ENCODE measurements at regions not wholly inside any gene's neighbourhood (a gene's known extent, or its start where the extent isn't known, plus 50 kb on each side); places are given as distances from the start of the nearest gene placed in this dataset.

DNA sequence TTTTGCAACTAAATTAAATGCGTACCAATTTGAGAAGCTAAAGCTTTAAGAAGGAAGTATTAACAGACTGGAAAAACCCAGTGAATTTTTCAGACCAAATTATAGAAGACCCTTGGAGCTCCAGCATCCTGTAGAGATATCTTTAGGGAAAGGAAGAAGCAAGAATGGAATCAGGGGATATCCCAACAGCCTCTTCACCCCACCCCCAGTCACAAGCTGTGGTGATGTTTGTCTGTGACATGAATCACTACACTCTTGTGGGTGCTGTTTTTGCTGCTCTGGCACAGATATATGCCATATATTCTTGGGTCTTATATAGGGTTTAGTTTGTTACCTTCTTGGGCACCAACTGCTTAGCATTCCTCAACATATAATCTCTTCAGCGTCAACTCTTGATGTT is 78.5 kb upstream of the BCL6 start:
- DNase-seq: no peak

DNA sequence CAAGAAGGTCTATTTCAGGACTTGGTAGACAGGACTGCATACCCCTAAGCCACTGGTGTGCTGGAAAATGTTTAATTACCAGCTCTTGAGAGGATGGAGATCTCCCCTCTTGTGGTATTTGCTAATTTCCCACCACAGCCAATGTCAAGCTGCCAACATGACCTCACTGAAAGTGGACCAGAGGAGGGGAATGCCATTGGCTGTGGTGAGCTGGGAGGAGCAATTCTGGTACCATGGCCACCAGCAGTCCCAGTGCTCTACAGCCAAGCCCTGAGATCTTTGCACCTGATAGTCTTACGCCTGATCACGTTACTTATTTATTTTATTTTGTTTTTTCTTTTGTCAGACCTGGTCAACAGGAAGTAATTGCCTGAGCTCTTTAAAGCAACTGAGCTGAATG is 82.5 kb upstream of the BCL6 start:
- no peak for DNase-seq

DNA sequence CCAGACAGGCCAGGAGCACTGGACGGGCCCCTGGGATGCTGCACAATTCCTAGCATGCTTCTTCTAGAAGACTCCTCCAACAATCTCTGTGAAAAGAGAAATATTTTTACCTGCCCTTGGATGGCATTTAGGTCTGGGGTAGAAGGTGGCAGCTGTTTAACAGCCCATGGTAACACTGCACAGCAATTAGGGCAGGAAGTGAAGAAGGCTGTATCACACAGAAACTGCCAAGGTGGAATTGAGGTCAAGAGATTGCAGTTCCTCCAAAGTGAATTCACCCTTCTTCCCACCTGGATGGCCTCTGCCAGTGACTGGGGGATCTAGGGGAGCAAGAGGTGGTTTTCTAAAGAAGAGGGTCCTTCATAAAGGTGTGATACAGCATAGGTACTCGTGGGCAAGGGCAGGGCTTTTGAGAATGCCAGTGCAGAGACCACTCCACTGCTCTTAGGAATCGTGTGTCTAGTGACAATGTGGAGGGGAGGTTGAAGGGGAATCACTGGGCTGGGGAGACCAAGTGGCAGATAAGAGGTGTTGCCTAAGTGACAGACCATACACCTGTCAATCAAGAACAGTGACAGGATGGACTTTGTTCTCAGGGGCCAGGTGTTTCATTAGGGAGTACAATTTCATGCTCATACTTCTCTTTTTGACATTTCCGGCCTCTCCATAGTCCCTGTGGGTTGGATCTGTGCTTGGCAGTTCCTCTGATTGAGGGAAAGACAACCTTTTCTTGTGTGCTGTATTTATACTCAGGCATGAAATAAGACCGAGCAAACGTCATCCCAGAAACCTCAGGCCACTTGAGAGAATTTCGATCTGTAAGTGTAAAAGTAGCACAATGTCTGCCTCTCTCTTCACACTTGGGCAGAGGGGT is 83.5 kb upstream of the BCL6 start:
- DNase-seq: no peak

DNA sequence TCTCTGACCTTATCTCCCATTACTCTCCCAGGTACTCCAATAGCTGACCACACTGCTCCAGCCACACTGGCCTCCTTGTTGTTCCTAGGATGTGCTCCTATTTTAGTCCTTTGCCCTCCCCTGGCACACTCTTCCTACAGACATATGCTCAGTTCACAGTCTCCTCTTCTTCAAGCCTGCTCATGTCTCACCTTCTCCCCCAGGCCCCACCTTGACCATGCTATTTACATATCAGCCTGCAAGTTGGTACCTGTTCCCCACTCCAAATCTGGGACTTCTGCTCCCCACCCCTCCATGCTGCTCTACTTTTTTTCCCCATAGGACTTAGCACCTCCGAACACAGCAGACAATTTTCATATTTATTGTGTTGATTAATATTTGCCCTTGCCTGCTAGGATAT is 84.9 kb upstream of the BCL6 start:
- no peak for DNase-seq

DNA sequence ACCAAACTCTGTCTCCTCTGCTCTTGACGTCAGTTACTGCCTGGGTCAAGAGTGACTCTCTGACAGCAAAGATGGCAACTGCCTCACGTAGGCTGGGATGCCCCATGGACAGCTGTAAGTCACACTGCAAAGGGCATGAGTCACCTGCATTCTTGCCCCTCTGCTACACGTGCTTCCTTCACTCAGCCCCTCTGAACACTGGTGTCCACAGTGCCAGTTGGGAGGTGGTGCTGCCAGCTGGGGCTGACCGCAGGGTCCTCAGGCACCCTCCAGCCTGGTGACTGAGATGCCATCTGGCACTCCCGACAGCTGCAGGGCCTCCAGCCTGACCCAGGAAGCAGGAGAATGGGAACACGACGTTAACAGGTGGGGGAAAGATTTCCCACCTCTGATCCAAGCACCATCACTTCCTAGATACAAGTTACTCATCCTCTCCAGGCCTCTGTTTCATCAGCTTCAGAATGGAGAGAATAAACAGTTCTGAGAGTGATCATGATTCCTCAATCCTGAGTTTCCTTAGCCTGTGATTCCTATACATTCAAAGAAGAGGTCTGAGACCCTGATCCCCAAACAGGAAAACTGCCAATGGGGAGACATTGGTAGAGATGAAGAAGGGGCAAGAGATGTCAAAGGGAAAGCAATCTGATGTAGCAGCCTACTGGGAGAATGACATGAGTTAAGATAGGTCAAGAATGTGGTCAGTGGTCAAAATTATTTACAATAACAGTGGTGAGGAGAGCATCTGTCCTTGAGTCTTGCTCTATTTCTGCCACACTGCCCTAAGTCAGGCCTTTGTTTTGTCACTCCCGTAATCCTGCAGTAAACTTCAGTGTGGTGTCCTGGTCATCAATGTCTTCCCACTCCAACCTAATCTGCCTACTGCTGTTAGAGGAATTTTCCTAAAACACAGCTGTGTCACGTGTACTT is 86.1 kb upstream of the BCL6 start:
- no peak for DNase-seq

DNA sequence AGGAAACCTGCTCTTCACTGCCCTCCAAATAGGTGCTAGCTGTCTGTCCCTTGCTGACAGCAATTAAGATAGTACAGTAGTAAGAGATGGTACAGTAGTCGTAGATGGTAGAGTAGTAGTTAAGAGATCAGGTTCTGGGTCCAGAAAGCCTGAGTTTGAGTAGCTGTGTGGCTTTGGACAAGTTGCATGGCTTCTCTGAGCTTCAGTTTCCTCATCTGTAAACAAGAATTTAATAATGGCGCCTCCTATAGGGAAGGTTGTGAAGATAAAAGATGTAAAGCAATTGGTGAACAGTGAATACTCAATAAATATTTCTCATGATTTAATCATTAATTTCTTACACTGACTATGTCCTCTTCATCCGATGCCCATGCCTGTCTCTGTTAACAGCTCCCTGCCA is 86.9 kb upstream of the BCL6 start:
- DNase-seq: no peak

DNA sequence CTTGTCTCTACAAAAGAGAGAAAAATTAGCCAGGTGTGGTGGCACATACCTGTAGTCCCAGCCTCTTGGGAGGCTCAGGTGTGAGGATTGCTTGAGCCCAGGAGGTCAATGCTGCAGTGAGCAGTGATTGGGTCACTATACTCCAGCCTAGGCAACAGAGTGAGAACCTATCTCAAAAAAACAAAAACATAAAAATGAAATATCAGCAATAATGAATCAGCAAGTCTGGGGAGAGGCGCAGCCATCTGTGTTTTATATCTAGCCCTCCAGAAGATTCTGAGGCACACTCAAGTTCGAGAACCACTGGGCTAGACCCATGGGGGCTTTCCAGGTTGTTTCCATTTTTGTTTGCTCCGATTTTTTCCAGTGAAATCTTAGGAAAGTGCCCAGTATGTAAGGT is 88.1 kb upstream of the BCL6 start:
- DNase-seq: no peak

DNA sequence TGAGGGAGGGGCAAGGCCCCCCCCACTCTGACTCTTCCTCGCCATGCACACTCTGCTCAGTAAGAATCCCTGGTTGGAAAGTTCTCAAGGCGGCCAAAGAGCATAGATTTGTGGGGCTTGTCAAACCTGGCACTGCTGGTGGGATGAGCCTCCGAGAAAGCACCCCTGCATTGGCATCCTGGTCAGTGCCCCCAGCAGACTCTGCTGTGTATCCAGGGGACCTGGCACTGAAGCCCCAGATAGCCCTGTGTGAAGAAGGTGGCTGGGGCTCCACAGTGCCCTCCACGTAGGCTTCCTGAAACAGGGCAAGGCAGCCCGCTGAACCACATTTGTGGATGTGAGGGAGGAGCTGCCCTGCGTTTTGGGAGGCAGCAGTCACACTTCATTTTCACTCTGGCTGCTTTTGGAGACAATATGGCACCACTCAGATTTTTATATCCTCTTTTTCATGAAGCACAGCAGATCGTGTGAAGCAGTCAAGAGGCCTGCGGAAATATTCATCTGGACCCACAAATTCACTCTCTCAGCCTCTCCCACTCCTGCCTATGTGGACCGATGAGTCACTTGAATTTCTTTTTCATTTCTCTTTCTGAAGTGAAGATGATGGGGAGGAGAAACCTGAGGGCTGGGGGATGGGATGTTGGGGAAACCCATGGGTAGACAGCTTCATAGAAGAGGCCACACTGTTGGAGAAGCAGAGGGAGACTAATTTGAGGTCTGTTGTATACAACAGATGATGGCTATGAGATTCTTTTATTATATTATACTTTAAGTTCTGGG is 88.7 kb upstream of the BCL6 start:
- DNase-seq: no peak

DNA sequence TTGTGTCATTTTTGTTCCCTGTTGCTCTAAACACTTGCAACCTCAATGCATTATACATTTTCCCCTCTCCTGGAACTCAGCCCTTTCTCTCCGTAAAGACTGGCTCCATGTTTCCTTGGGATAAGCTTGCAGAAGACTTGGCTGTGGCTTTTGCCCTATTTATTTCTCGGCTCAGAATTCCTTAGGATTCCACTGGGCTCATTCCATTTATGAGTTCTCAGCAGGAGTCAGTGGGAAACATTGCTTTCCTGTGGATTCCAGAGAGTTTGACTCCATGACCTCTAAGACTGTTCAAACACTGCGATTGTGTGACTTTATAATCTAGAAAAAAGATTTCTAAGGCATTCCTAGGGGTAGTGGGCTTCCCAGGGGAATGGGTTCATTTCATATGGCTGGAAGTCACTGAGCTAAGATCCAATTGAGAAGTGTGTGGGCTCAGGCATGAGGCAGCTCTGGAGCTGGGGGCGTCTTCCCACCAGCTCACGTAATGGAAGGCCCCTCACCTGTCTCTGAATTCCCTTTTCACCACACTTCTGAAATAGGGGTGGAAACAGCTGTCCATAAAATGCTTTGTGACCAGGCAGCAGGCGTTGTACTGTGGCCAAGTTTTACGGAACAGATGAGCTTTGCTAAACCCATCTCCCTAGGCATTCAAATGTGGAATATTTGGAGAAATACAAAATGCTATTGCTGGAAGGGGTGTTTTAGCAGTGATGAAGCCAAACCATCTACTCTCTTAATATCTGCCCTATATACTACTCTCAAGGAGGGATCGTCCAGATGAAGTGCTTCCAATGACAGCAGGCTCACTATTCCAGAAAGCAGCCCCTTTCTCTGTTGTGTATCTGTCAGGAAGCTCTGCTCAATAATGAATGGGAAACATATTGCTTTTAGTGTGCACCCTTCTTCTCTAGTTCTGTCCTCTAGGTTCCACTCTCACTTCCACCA is 91.8 kb upstream of the BCL6 start:
- no peak for DNase-seq

DNA sequence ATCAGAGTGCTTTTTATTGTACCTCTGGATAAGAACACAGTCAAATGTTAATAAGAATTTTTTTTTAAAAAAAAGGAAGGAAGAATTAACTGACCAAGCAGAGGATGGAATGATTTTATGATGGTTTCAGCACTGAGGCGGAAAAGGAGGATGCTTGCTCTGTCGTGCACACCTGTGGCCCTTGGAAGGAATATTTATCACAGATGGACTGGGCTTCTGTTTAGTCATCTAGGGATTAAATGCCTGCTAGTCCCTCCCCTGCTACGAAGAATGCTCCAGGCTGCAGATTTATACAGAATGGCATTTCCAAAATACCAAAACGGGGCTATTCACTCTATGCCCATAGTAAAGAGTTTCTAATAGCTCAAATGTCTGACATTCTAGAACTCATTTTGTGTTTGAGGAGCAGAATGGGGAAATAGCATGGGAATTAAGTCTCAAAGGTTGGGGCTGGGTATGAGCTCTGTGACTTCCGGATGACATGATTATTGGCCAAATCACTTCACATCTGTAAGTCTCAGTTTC is 92.8 kb upstream of the BCL6 start:
- no peak for DNase-seq

DNA sequence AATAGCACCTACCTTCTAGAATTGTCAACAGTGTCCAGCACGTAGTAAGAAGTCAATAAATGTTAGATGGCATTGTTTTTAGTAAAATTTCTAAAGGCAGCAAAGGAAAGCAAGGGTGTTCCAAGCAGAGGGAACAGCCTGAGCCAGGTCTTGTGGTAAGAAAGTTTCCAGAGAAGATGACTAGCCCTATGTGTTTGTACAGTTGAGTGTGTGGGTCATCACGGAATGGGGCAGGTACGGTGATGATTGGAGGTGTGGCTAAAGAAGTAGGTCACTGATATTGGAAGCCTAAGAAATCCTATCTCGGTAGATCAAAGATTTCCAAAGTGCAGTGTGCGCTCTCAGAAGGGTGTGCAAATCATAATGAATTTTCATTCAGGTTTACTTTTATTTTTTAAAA is 94.2 kb upstream of the BCL6 start:
- DNase-seq: no peak

DNA sequence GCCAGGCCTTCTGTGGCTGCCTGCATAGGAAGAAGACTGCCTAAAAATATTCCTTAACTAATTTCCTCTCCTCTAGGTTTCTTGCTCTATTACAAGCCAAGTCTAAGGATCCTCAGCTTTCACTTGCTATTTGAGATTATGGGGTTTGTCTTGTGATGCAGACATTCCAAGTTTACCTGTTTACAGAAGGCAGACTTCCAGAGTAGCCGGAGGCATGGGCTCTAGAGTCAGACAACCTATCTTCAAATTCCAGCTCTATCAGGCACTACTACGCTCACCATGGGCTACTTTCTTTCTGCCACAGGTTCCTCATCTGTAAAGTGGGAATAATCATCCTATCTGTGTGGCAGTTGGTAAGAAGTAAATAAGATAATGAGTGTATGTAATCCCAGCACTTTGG is 95.6 kb upstream of the BCL6 start:
- DNase-seq: no peak

DNA sequence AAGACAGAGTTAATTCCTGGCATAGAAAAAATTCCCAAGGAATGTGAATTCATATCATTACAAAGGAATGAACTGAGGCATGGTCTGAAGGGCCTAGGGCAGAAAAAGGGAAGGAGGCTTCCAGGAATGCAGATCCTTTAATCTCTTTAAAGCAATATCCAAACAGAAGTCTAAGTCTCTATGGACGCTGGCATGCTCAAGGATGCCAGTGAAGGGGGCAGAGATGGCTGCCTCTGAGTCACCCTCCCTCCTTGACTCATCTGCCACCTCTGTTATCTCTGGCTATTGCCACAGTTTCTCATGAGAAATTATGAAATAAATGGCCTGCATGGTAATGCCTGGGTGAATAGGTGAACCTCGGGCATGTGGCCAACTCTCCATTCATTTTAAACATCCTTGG is 96.3 kb upstream of the BCL6 start:
- DNase-seq: no peak

DNA sequence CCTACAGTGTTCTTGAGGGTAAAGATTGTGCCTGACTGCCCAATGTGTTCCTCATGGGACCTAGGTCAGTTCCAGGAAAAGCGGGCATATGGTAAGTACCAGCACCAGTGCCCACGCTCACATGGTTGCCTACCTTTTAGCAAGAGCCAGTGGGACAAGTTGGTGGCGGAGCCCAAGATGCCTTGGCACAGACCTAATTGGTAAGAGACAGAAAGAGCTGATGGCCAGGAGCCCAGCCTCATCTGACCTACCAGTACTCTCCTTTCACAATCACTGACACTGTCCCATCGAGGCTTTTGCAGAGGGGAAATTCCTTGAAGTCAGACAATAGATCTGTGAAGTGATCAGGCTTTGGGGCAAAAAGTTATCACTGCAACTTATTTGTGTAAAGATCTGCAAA is 98.4 kb upstream of the BCL6 start:
- DNase-seq: no peak

DNA sequence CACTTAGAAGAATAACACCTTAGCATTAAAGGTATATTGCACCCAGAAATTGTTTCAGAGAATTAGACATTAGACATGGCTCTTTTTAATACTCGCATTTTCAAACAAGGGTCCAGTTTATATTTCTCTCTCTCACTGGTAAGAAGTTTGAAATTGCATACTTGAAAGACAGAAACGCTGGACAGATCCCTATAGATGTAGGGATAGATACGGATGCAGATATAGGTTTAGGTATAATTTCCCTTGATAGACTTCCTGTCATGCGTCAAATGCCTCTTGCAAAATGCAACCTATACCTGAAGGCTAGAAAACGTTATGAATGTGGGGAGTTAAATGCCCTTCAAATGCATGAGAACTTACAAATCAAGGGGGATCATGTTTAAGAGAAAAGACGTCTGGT is 99.4 kb upstream of the BCL6 start:
- no peak for DNase-seq

DNA sequence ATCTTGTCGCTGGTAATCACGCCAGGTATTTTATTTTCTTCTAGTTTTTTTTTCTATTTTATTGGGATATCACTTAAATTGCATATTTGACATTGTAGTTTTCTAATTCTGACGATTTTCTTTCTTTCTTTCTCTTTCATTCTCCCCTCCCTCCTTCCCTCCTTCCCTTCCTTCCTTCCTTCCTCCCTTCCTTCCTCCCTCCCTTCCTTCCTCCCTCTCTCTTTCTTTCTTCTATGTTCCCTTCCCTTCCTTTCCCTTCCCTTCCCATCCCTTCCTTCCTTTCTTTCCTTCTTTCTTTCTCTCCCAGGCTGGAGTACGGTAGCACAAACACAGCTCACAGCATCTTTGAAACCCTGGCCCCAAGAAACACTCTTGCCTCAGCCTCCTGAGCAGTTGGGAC is 100.6 kb upstream of the BCL6 start:
- no peak for DNase-seq

DNA sequence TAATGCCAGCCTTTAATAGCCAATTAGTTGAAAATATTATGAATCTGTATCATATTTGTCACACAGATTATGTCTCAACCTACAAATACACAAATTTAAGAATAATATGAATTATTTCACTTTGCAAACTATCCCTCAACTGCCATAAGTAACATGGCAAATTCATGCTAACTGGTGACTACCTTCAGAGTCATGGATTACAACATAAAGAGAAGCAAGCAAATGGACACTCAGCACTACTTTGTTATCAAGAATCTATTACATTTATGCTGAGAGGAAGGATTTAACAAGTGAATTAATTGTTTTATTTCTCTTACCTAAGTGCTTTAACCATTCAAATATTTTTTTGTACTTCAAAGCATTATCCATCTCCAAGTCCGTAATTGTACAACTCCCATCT is 103.1 kb upstream of the BCL6 start:
- DNase-seq: no peak

DNA sequence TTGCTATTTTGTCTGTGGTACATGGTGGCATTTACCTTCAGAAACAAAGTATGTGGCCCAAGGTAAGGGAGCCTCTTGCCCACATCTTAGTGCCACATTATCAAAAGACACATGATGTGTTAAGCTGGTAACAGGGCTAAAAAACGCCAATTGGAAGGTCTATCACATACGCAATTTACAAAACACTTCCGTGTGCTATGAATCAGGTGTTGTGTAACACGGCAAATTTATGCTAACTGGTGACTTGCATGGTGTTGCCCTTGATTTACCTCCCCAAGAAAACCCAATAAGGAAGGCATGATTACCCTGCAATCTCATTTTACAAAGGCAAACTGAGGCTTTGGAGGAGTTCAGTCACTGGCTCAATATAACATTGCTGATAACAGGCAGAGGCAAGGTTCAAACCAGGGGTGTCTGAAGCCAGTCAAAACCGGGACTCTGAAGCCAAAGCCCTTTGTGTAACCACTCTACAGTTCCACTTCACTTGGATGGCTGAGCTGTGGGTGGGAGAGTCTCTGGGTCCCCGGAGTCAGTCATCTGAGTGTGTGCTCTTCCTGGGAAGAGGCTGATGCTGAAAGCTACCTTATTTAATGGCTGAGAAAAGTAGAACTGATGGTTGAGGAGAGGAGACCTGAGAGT is 103.9 kb upstream of the BCL6 start:
- no peak for DNase-seq

DNA sequence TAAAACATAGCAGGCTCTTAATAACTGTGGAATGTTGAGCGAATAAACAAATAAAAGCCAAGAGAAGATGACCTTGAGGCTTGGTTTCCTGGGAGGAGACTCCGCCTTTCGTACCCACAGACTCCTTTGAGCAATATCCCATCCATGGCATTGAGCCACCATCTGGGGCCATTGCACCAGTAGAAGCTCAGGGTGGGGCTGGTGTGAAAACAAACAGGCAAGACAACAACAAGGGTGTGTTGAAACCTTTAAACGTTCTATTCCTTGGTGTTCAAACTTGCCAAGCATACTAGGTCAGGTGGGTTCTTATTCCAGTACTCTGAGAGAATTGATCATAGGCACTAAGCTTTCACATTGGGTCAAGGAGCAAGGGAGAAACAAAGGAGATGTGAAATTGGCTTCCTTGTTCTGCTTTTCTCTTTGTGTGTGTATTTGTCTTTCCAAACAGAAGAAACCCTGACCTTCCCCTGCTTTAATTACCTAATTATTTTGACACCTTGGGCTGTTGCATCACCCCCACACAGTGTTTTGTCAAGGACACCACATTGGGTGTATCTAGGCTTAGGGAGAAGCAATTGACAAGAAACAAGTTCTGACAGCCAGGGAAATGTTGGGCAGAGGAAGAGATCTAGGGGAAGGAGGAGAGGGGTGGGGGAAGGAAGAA is 105.1 kb upstream of the BCL6 start:
- DNase-seq: no peak

DNA sequence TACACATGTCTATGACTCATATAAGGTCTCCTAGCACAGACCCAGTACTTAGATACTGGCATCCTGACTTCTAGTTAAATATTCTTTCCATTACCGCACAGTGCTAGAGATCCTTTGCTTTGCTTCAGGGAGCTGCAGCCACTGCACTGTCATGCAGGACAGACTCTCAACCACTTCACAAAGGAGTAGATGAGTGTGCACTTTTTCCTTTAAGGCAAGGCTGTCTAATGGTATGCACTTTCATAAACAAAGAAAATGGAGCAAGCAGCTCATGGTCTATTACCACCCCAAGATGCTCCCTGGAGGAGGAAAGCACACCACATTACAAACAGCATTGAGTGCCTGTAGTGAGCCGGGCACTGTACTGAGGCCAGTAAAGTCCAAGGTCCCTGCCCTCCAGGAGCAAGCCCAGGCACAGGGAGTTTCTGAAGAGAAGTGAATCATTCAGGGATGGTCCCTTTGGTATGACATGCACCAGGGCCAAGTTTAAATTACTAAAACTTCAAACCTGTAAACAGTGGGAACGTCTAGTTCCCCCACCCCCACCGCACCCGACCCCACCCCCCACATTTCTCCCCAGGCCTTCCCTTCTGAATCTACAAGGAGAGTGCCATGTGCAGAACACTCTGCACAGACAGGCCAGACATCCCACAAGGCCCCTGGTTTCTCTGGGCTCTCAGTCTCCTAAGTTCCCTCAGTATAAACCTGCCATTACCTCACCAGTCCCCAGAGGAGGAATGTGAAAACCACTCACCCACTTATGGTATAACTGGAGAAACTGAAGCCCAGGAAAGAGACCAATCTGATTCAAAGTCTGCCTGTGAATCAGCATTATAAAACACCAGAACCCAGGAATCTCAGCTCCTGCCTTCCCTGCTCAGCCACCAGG is 107.8 kb upstream of the BCL6 start:
- DNase-seq: no peak
